ENCODE measurements at regions not wholly inside any gene's neighbourhood (a gene's known extent, or its start where the extent isn't known, plus 50 kb on each side); places are given as distances from the start of the nearest gene placed in this dataset.

DNA sequence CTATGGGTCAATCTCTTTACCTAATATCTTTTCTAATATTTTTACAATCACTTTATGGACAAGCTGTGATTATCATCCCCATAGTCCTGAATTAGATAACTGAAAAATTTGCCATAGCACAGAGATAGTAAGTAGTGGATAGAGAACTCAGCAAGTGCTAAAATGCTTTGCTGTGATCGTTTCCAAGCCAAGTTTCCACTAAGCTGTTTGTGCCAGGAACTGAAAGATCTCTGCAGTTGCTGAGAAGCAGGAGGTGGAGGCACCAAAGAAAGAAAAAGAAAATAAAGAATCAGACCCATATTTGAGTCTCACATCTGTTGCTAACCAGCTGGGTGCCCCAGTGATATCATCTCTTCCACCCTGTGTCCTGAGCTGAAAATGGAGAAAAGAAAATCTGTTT, 605.6 kb upstream of the BOD1L1 start:
- no peaks in the 10 kb centered on the region for H3K36me3 Mint-ChIP-seq (ENCODE audit: low read depth)
- no peak for DNase-seq (ENCODE audit: low spot score)
- H3K27me3 Mint-ChIP-seq (ENCODE audit: low read depth), result no peaks in the 10 kb centered on the region
- no peaks in the 10 kb centered on the region for H3K4me1 Mint-ChIP-seq (ENCODE audit: low read depth)
- no peak overlapping the region for H3K4me3 Mint-ChIP-seq (ENCODE audit: low read depth)
- intact Hi-C loops (cut with micrococcal nuclease), result no loop called here
- H3K27ac Mint-ChIP-seq, result no peak overlapping the region
- H3K9me3 Mint-ChIP-seq, result no peaks in the 10 kb centered on the region

- Mint-ChIP-seq H3K4me1 (ENCODE audit: low read depth) (no peaks in the 10 kb centered on the region), H3K9me3 (no peaks in the 10 kb centered on the region), H3K27ac (no peak overlapping the region), H3K4me3 (ENCODE audit: low read depth) (no peak overlapping the region), H3K27me3 (ENCODE audit: low read depth) (no peaks in the 10 kb centered on the region), H3K36me3 (ENCODE audit: low read depth) (no peaks in the 10 kb centered on the region)
- no peak for DNase-seq (ENCODE audit: low spot score)
- intact Hi-C loops (cut with micrococcal nuclease), result no loop called here
These were observed 606.8 kb upstream of the BOD1L1 start for GRCh38 chr4:14234307-14234706.

DNA sequence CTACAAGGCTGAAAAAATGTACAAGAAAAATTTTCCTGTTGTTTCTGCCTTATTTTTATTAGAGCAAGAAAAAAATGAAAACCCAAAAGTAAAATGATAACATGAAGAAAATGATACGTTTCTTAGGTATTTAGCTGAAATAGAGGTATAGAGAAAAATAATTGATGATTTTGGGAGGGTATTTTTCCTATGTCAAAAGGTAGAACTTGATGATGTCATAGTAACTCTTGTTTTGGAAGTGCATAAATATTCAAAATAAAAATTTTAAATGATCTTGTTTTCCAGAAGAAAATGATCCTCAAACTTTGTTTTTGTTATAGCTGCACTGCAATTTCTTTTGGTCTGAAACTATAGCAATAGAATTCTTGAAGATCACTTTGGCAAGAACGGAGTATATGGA, 608.8 kb upstream of the BOD1L1 start:
- H3K4me1 Mint-ChIP-seq (ENCODE audit: low read depth), result no peaks in the 10 kb centered on the region
- intact Hi-C loops (cut with micrococcal nuclease), result no loop called here
- H3K27ac Mint-ChIP-seq, result no peak overlapping the region
- no peaks in the 10 kb centered on the region for H3K27me3 Mint-ChIP-seq (ENCODE audit: low read depth)
- no peaks in the 10 kb centered on the region for H3K36me3 Mint-ChIP-seq (ENCODE audit: low read depth)
- DNase-seq (ENCODE audit: low spot score), result no peak
- no peak overlapping the region for H3K4me3 Mint-ChIP-seq (ENCODE audit: low read depth)
- no peaks in the 10 kb centered on the region for H3K9me3 Mint-ChIP-seq

GRCh38 chr4:14237911-14238310, 610.4 kb upstream of the BOD1L1 start:
- no peaks in the 10 kb centered on the region for H3K4me1 Mint-ChIP-seq (ENCODE audit: low read depth)
- intact Hi-C loops (cut with micrococcal nuclease), result no loop called here
- no peaks in the 10 kb centered on the region for H3K27me3 Mint-ChIP-seq (ENCODE audit: low read depth)
- no peak for DNase-seq (ENCODE audit: low spot score)
- H3K27ac Mint-ChIP-seq, result no peak overlapping the region
- no peaks in the 10 kb centered on the region for H3K9me3 Mint-ChIP-seq
- no peaks in the 10 kb centered on the region for H3K36me3 Mint-ChIP-seq (ENCODE audit: low read depth)
- no peak overlapping the region for H3K4me3 Mint-ChIP-seq (ENCODE audit: low read depth)

- Mint-ChIP-seq H3K9me3 (no peaks in the 10 kb centered on the region), H3K36me3 (ENCODE audit: low read depth) (no peaks in the 10 kb centered on the region), H3K27me3 (ENCODE audit: low read depth) (no peaks in the 10 kb centered on the region), H3K4me3 (ENCODE audit: low read depth) (no peak overlapping the region), H3K27ac (no peak overlapping the region), H3K4me1 (ENCODE audit: low read depth) (no peaks in the 10 kb centered on the region)
- intact Hi-C loops (cut with micrococcal nuclease), result no loop called here
- no peak for DNase-seq (ENCODE audit: low spot score)
These were observed 614.0 kb upstream of the BOD1L1 start for GRCh38 chr4:14241574-14241973.

DNA sequence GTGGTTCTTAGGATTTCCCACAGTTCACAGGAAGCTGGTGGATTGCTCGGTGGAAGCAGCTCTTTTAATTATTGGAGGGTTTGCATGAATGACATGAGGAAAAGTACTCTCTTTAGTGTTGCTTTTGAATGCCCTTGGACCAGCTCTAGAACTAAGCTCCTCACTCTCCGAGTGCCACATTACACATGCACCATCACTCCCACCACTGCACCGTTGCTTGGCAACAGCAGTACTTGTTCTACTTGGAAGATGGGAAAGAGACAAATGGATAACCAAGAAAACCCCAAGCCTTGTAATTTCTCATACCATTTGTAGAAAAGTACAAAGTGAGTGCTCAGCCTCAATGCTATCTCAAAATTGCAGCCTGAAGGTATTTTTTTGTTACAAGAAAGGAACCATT, 620.2 kb upstream of the BOD1L1 start:
- H3K27me3 Mint-ChIP-seq (ENCODE audit: low read depth), result no peaks in the 10 kb centered on the region
- H3K36me3 Mint-ChIP-seq (ENCODE audit: low read depth), result no peaks in the 10 kb centered on the region
- intact Hi-C loops (cut with micrococcal nuclease), result no loop called here
- DNase-seq (ENCODE audit: low spot score), result no peak
- H3K4me3 Mint-ChIP-seq (ENCODE audit: low read depth), result no peak overlapping the region
- no peak overlapping the region for H3K27ac Mint-ChIP-seq
- H3K4me1 Mint-ChIP-seq (ENCODE audit: low read depth), result no peaks in the 10 kb centered on the region
- peaks cover 5% of the 10 kb centered on the region for H3K9me3 Mint-ChIP-seq

GRCh38 chr4:14249226-14249625, 621.7 kb upstream of the BOD1L1 start:
- no peaks in the 10 kb centered on the region for H3K27me3 Mint-ChIP-seq (ENCODE audit: low read depth)
- DNase-seq (ENCODE audit: low spot score), result no peak
- no peak overlapping the region for H3K27ac Mint-ChIP-seq
- no peak overlapping the region for H3K4me3 Mint-ChIP-seq (ENCODE audit: low read depth)
- H3K4me1 Mint-ChIP-seq (ENCODE audit: low read depth), result no peaks in the 10 kb centered on the region
- intact Hi-C loops (cut with micrococcal nuclease), result no loop called here
- H3K9me3 Mint-ChIP-seq, result peaks cover 8% of the 10 kb centered on the region
- no peaks in the 10 kb centered on the region for H3K36me3 Mint-ChIP-seq (ENCODE audit: low read depth)

DNA sequence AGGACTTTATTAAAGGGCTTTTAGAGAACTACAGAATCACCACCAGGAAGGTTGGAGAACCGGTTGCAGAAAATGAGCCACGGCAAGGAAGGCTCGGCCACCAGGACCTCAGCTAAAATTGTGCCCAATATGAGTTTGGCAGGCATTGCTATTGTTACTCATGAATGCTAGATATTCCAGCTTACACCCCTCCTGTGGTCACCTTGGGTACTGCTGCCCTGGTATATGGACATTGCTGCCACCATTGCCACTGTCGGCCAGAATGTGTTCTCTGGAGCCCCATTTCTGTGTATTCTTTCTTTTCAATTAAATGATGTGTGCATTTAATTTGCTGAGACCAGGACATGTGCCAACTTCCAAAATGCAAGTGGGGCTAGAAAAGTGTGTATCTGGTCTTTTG, 626.7 kb upstream of the BOD1L1 start:
- DNase-seq (ENCODE audit: low spot score), result no peak
- intact Hi-C loops (cut with micrococcal nuclease), result loop anchor here (10.0 kb wide), 1 partner anchor 599 kb away; no protein-coding TSS in a partner anchor
- Mint-ChIP-seq H3K4me3 (ENCODE audit: low read depth) (no peak overlapping the region), H3K27me3 (ENCODE audit: low read depth) (no peaks in the 10 kb centered on the region), H3K4me1 (ENCODE audit: low read depth) (no peaks in the 10 kb centered on the region), H3K36me3 (ENCODE audit: low read depth) (no peaks in the 10 kb centered on the region), H3K27ac (no peak overlapping the region), H3K9me3 (peaks cover 8% of the 10 kb centered on the region)

DNA sequence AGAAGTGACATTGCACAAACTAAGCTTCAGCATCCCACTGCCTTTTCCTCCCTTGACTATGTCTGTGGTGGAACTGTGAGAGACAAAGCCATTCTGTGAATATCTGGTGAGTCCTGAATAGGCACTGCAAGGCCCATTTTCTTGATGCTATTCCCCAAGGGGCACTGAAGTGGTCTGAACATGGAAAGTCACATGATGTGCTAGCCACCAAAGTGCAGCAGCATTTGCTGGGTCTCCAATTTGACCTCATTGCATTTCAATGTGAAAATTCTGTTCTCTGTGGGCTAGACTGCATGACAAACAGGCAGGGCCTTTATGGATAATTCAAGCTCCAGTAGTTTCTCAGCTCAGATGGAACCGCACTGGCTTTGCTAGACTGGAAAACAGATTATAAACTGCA, 627.4 kb upstream of the BOD1L1 start:
- Mint-ChIP-seq H3K4me3 (ENCODE audit: low read depth) (no peak overlapping the region), H3K27ac (no peak overlapping the region), H3K27me3 (ENCODE audit: low read depth) (no peaks in the 10 kb centered on the region), H3K36me3 (ENCODE audit: low read depth) (no peaks in the 10 kb centered on the region), H3K9me3 (peaks cover 8% of the 10 kb centered on the region), H3K4me1 (ENCODE audit: low read depth) (no peaks in the 10 kb centered on the region)
- intact Hi-C loops (cut with micrococcal nuclease), result loop anchor here (10.0 kb wide), 1 partner anchor 600 kb away; no protein-coding TSS in a partner anchor
- no peak for DNase-seq (ENCODE audit: low spot score)

DNA sequence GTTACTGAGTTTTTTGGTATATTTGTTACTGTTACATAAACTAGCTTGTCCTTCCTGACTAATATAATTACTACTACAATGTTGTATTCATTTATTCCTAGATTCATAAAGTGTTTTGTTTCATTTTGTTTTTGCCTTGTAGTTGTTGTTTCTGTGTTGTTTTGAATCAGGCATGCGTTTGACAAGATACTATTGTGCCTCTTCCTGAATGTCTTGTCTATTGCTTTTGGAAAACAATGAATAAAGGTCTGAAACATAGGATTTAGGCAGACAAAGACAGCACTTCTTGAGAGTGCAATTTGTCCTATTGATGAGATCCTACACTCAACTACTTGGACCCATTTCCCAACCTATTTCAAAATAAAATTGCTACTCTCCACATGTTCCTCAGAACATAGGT, 630.4 kb upstream of the BOD1L1 start:
- Mint-ChIP-seq H3K4me3 (ENCODE audit: low read depth) (no peak overlapping the region), H3K27ac (no peak overlapping the region), H3K4me1 (ENCODE audit: low read depth) (no peaks in the 10 kb centered on the region), H3K36me3 (ENCODE audit: low read depth) (no peaks in the 10 kb centered on the region), H3K9me3 (peaks cover 2% of the 10 kb centered on the region), H3K27me3 (ENCODE audit: low read depth) (no peaks in the 10 kb centered on the region)
- DNase-seq (ENCODE audit: low spot score), result no peak
- intact Hi-C loops (cut with micrococcal nuclease), result loop anchor here (10.0 kb wide), 1 partner anchor 603 kb away; no protein-coding TSS in a partner anchor

GRCh38 chr4:14259936-14260335, 632.4 kb upstream of the BOD1L1 start:
- intact Hi-C loops (cut with micrococcal nuclease), result loop anchor here (10.0 kb wide), 1 partner anchor 605 kb away; no protein-coding TSS in a partner anchor
- Mint-ChIP-seq H3K36me3 (ENCODE audit: low read depth) (no peaks in the 10 kb centered on the region), H3K4me3 (ENCODE audit: low read depth) (no peak overlapping the region), H3K9me3 (no peaks in the 10 kb centered on the region), H3K27ac (no peak overlapping the region), H3K4me1 (ENCODE audit: low read depth) (no peaks in the 10 kb centered on the region), H3K27me3 (ENCODE audit: low read depth) (no peaks in the 10 kb centered on the region)
- no peak for DNase-seq (ENCODE audit: low spot score)

- intact Hi-C loops (cut with micrococcal nuclease), result no loop called here
- Mint-ChIP-seq H3K4me1 (ENCODE audit: low read depth) (no peaks in the 10 kb centered on the region), H3K36me3 (ENCODE audit: low read depth) (no peaks in the 10 kb centered on the region), H3K27ac (no peak overlapping the region), H3K4me3 (ENCODE audit: low read depth) (no peak overlapping the region), H3K27me3 (ENCODE audit: low read depth) (no peaks in the 10 kb centered on the region), H3K9me3 (no peaks in the 10 kb centered on the region)
- DNase-seq (ENCODE audit: low spot score), result no peak
These were observed 633.1 kb upstream of the BOD1L1 start for GRCh38 chr4:14260591-14260990.

- Mint-ChIP-seq H3K27ac (no peak overlapping the region), H3K4me3 (ENCODE audit: low read depth) (no peak overlapping the region), H3K36me3 (ENCODE audit: low read depth) (no peaks in the 10 kb centered on the region), H3K9me3 (no peaks in the 10 kb centered on the region), H3K27me3 (ENCODE audit: low read depth) (no peaks in the 10 kb centered on the region), H3K4me1 (ENCODE audit: low read depth) (no peaks in the 10 kb centered on the region)
- intact Hi-C loops (cut with micrococcal nuclease), result no loop called here
- DNase-seq (ENCODE audit: low spot score), result no peak
These were observed 634.7 kb upstream of the BOD1L1 start for GRCh38 chr4:14262221-14262620.

GRCh38 chr4:14264437-14264836, 636.9 kb upstream of the BOD1L1 start:
- DNase-seq (ENCODE audit: low spot score), result no peak
- H3K4me1 Mint-ChIP-seq (ENCODE audit: low read depth), result no peaks in the 10 kb centered on the region
- H3K27me3 Mint-ChIP-seq (ENCODE audit: low read depth), result no peaks in the 10 kb centered on the region
- H3K27ac Mint-ChIP-seq, result no peak overlapping the region
- H3K36me3 Mint-ChIP-seq (ENCODE audit: low read depth), result no peaks in the 10 kb centered on the region
- no peak overlapping the region for H3K4me3 Mint-ChIP-seq (ENCODE audit: low read depth)
- intact Hi-C loops (cut with micrococcal nuclease), result no loop called here
- H3K9me3 Mint-ChIP-seq, result no peaks in the 10 kb centered on the region
